Keratinocyte (primary cell): ENCODE measurements at regions not wholly inside any gene's neighbourhood (a gene's known extent, or its start where the extent isn't known, plus 50 kb on each side); places are given as distances from the start of the nearest gene placed in this dataset.

Experiments used
- CTCF ChIP-seq, 3 experiments: IDR thresholded peaks in 1 of 3; conservative IDR thresholded peaks in 1 of 3; optimal IDR thresholded peaks in 1 of 3; 2 replicates in 2 of 3; 3 replicates in 1 of 3; pipeline versions ENCODE3 to v1.5.1; 2011; ENCODE audit warnings: low read length in 3 of 3, mild to moderate bottlenecking in 3 of 3, moderate library complexity in 2 of 3, control low read depth in 1 of 3, inconsistent platforms in 1 of 3; ENCODE audit not compliant: insufficient read depth in 2 of 3; ENCODE audit errors: extremely low read depth in 1 of 3
- EZH2 ChIP-seq: IDR thresholded peaks from one replicate; pipeline ENCODE4 v1.6.1; 2012; ENCODE audit warnings: inconsistent platforms, mild to moderate bottlenecking, low read length, moderate library complexity

GRCh38 chr13:29937379-29937778, 87.0 kb upstream of the UBL3 start:
- TF ChIP-seq CTCF (optimal IDR thresholded peaks at IDR 0.05 in 1 of 3, IDR thresholded peaks at IDR 0.05 in 1 of 3, conservative IDR thresholded peaks at IDR 0.05 in 1 of 3; ENCODE audit: extremely low read depth in 1 of 3, insufficient read depth in 2 of 3, low read length in 3 of 3) (no peak), EZH2 (no peak)
